Colonic mucosa (tissue), 4 donors: ENCODE measurements at regions not wholly inside any gene's neighbourhood (a gene's known extent, or its start where the extent isn't known, plus 50 kb on each side); places are given as distances from the start of the nearest gene placed in this dataset.

Source experiments
- DNase-seq: peaks from one replicate; pipeline ENCODE4 v3.0.0-alpha.2; 2020
- H3K27ac ChIP-seq: fragments of 200-600 bp; one replicate; pipeline ENCODE4 v1.8.0; 2021
- H3K27me3 ChIP-seq: fragments of 200-600 bp; one replicate; pipeline ENCODE4 v1.8.0; 2021
- H3K36me3 ChIP-seq: fragments of 200-600 bp; one replicate; pipeline ENCODE4 v1.8.0; 2021
- H3K4me1 ChIP-seq: fragments of 200-600 bp; one replicate; pipeline ENCODE4 v1.8.0; 2021; ENCODE audit warnings: mild to moderate bottlenecking
- H3K4me3 ChIP-seq: fragments of 200-600 bp; one replicate; pipeline ENCODE4 v1.8.0; 2021
- H3K9ac ChIP-seq, 2 donors: one replicate each; pipeline ENCODE4 v1.7.0; 2013; ENCODE audit warnings: control low read depth in 2 of 2, low read depth in 2 of 2, low read length in 2 of 2
- H3K9me3 ChIP-seq: fragments of 200-600 bp; one replicate; pipeline ENCODE4 v1.8.0; 2021
- CTCF ChIP-seq: fragments of 200-600 bp; IDR thresholded peaks from one replicate; pipeline ENCODE4 v1.8.0; 2022; ENCODE audit warnings: antibody characterized with exemption, mild to moderate bottlenecking
- intact Hi-C: fragments of 100-400 bp; cut with DNase I; formaldehyde crosslinking; loops from one replicate; pipeline ENCODE4 v1.14.1; 2022
- donor health status: healthy.
- donor health status: DM: no; HTN: no; CAD: no.
- donor health status: DM: no; HTN: no; CAD: no.

GRCh38 chr12:46445093-46445492 is 72.5 kb upstream of the SLC38A2 start:
- Histone ChIP-seq H3K4me1 (peaks cover 2% of the 10 kb centered on the region), H3K9me3 (no peaks in the 10 kb centered on the region), H3K27ac (no peak overlapping the region), H3K9ac (no peak overlapping the region), H3K27me3 (no peaks in the 10 kb centered on the region), H3K36me3 (no peaks in the 10 kb centered on the region), H3K4me3 (no peak overlapping the region)
- DNase-seq: no peak
- no peak for TF ChIP-seq CTCF
- intact Hi-C loops: no loop called here

GRCh38 chr12:46443594-46444263 is 71.2 kb upstream of the SLC38A2 start:
- Histone ChIP-seq H3K4me1 (no peaks in the 10 kb centered on the region), H3K36me3 (no peaks in the 10 kb centered on the region), H3K4me3 (no peak overlapping the region), H3K9me3 (no peaks in the 10 kb centered on the region), H3K27ac (no peak overlapping the region), H3K27me3 (no peaks in the 10 kb centered on the region), H3K9ac (no peak overlapping the region)
- intact Hi-C loops: no loop called here
- DNase-seq: no peak
- no peak for TF ChIP-seq CTCF

- Histone ChIP-seq H3K9me3 (no peaks in the 10 kb centered on the region), H3K4me1 (no peaks in the 10 kb centered on the region), H3K27ac (no peak overlapping the region), H3K36me3 (no peaks in the 10 kb centered on the region), H3K4me3 (no peak overlapping the region), H3K27me3 (no peaks in the 10 kb centered on the region), H3K9ac (no peak overlapping the region)
- intact Hi-C loops: no loop called here
- TF ChIP-seq CTCF: no peak
- no peak for DNase-seq
These were observed 70.2 kb upstream of the SLC38A2 start for GRCh38 chr12:46442738-46443137.

GRCh38 chr12:46442239-46442638 is 69.7 kb upstream of the SLC38A2 start:
- Histone ChIP-seq H3K27me3 (no peaks in the 10 kb centered on the region), H3K9ac (no peak overlapping the region), H3K9me3 (no peaks in the 10 kb centered on the region), H3K4me1 (no peaks in the 10 kb centered on the region), H3K4me3 (no peak overlapping the region), H3K27ac (no peak overlapping the region), H3K36me3 (no peaks in the 10 kb centered on the region)
- DNase-seq: no peak
- no peak for TF ChIP-seq CTCF
- intact Hi-C loops: no loop called here

GRCh38 chr12:46439793-46440511 is 67.4 kb upstream of the SLC38A2 start:
- Histone ChIP-seq H3K4me3 (no peak overlapping the region), H3K9me3 (no peaks in the 10 kb centered on the region), H3K27me3 (no peaks in the 10 kb centered on the region), H3K4me1 (no peaks in the 10 kb centered on the region), H3K36me3 (no peaks in the 10 kb centered on the region), H3K27ac (no peak overlapping the region), H3K9ac (no peak overlapping the region)
- DNase-seq: no peak
- no peak for TF ChIP-seq CTCF
- intact Hi-C loops: no loop called here
